Esophagus muscularis mucosa (tissue), 4 donors: ENCODE measurements at regions not wholly inside any gene's neighbourhood (a gene's known extent, or its start where the extent isn't known, plus 50 kb on each side); places are given as distances from the start of the nearest gene placed in this dataset.

Source experiments
- DNase-seq: peaks from one replicate; pipeline ENCODE4 v3.0.0-alpha.2; 2017; ENCODE audit errors: extremely low spot score
- H3K27ac ChIP-seq, 4 donors: fragments of 200-600 bp; sonication (generic); replicated peaks in 1 of 4; 1 replicate in 3 of 4; 2 replicates in 1 of 4; pipeline ENCODE4 v1.5.1; 2016 to 2019; ENCODE audit warnings: mild to moderate bottlenecking in 1 of 4
- H3K27me3 ChIP-seq, 4 donors: fragments of 200-600 bp; sonication (generic); one replicate each; pipeline versions ENCODE4 v1.5.1 to v1.6.0; 2016 to 2019
- H3K36me3 ChIP-seq, 4 donors: fragments of 200-600 bp; sonication (generic); one replicate each; pipeline ENCODE4 v1.5.1; 2016 to 2019
- H3K4me1 ChIP-seq, 4 donors: fragments of 200-600 bp; sonication (generic); one replicate each; pipeline ENCODE4 v1.5.1; 2016 to 2019
- H3K4me3 ChIP-seq, 4 donors: fragments of 200-600 bp; sonication (generic); 1 replicate in 2 of 4; 2 replicates in 2 of 4; pipeline ENCODE4 v1.5.1; 2016 to 2019; ENCODE audit warnings: mild to moderate bottlenecking in 4 of 4, moderate library complexity in 1 of 4
- H3K9me3 ChIP-seq, 4 donors: fragments of 200-600 bp; sonication (generic); 1 replicate in 3 of 4; 2 replicates in 1 of 4; pipeline ENCODE4 v1.5.1; 2016 to 2019
- CTCF ChIP-seq, 3 experiments: fragments of 200-600 bp in 2 of 3; fragments of 450-650 bp in 1 of 3; sonication (generic) in 2 of 3; IDR thresholded peaks; one replicate each; pipeline ENCODE4 v1.5.1; 2017 to 2019; ENCODE audit warnings: antibody characterized with exemption in 3 of 3, mild to moderate bottlenecking in 2 of 3, moderate library complexity in 1 of 3
- EP300 ChIP-seq: sonication (generic); formaldehyde crosslinking; IDR thresholded peaks from one replicate; pipeline ENCODE4 v1.6.1; 2017; ENCODE audit warnings: antibody characterized with exemption
- POLR2A ChIP-seq: fragments of 450-650 bp; IDR thresholded peaks from one replicate; pipeline ENCODE4 v1.6.1; 2017; ENCODE audit warnings: antibody characterized with exemption, moderate library complexity, mild to moderate bottlenecking, low read depth
- POLR2AphosphoS5 ChIP-seq, 2 donors: sonication (generic); formaldehyde crosslinking; IDR thresholded peaks; one replicate each; pipeline ENCODE4 v1.6.1; 2017; ENCODE audit warnings: antibody characterized with exemption in 2 of 2
- WGBS: methylation state at CpG from one replicate; pipeline ENCODE4 v1.1.5; 2018; 5-methylcytosine and 5-hydroxymethylcytosine counted together
- intact Hi-C: fragments of 100-400 bp; cut with DNase I; formaldehyde crosslinking; loops from one replicate; pipeline ENCODE4 v1.15.1; 2023

- peaks cover 0 to 3% (median 0%) of the 10 kb centered on the region in 4 donors for H3K9me3 ChIP-seq
- no peak for DNase-seq
- WGBS: 65% methylated on average over 3 of the region's 3 CpGs
- H3K4me3 ChIP-seq: no peak overlapping the region
- H3K27ac ChIP-seq: no peak overlapping the region
- no peaks in the 10 kb centered on the region for H3K27me3 ChIP-seq
- no peaks in the 10 kb centered on the region for H3K36me3 ChIP-seq
- intact Hi-C loops: no loop called here
- no peak for TF ChIP-seq CTCF (IDR thresholded peaks at IDR 0.05)
- TF ChIP-seq POLR2AphosphoS5 (IDR thresholded peaks at IDR 0.05): no peak
- TF ChIP-seq EP300: no peak
- TF ChIP-seq POLR2A: no peak
- no peaks in the 10 kb centered on the region for H3K4me1 ChIP-seq
These were observed 110.5 kb upstream of the NYAP2 start for GRCh38 chr2:225288986-225289385.

- Histone ChIP-seq H3K36me3 (no peaks in the 10 kb centered on the region), H3K27ac (no peak overlapping the region), H3K4me1 (no peaks in the 10 kb centered on the region), H3K27me3 (no peaks in the 10 kb centered on the region), H3K4me3 (no peak overlapping the region), H3K9me3 (peaks cover 0 to 3% (median 0%) of the 10 kb centered on the region in 4 donors)
- DNase-seq: no peak
- intact Hi-C loops: no loop called here
- no peak for TF ChIP-seq POLR2AphosphoS5 (IDR thresholded peaks at IDR 0.05)
- peak in 1 of 3 experiments; percentile 42 for TF ChIP-seq CTCF (IDR thresholded peaks at IDR 0.05)
- TF ChIP-seq EP300: no peak
- TF ChIP-seq POLR2A: no peak
- WGBS: 46% methylated on average over 4 of the region's 4 CpGs
These were observed 116.4 kb upstream of the NYAP2 start for GRCh38 chr2:225282858-225283710.

- H3K4me3 ChIP-seq: no peak overlapping the region
- intact Hi-C loops: no loop called here
- TF ChIP-seq EP300: no peak
- no peak for TF ChIP-seq CTCF (IDR thresholded peaks at IDR 0.05)
- TF ChIP-seq POLR2A: no peak
- no peak for TF ChIP-seq POLR2AphosphoS5 (IDR thresholded peaks at IDR 0.05)
- no peak for DNase-seq
- H3K9me3 ChIP-seq: no peaks in the 10 kb centered on the region
- H3K27ac ChIP-seq: no peak overlapping the region
- no peaks in the 10 kb centered on the region for H3K4me1 ChIP-seq
- H3K36me3 ChIP-seq: no peaks in the 10 kb centered on the region
- no peaks in the 10 kb centered on the region for H3K27me3 ChIP-seq
- WGBS: 65% methylated on average over 3 of the region's 3 CpGs
These were observed 123.3 kb upstream of the NYAP2 start for GRCh38 chr2:225276207-225276606.

- H3K36me3 ChIP-seq: no peaks in the 10 kb centered on the region
- no peak for TF ChIP-seq EP300
- TF ChIP-seq POLR2AphosphoS5 (IDR thresholded peaks at IDR 0.05): no peak
- no peak for TF ChIP-seq CTCF (IDR thresholded peaks at IDR 0.05)
- TF ChIP-seq POLR2A: no peak
- intact Hi-C loops: no loop called here
- H3K4me1 ChIP-seq: no peaks in the 10 kb centered on the region
- no peaks in the 10 kb centered on the region for H3K9me3 ChIP-seq
- no peak overlapping the region for H3K27ac ChIP-seq
- no peak overlapping the region for H3K4me3 ChIP-seq
- no peak for DNase-seq
- no peaks in the 10 kb centered on the region for H3K27me3 ChIP-seq
These were observed 124.1 kb upstream of the NYAP2 start for GRCh38 chr2:225275443-225275842.

GRCh38 chr2:225274751-225275150 lies 124.8 kb upstream of the NYAP2 start:
- WGBS: 5% methylated on average over 1 of the region's 1 CpG
- no peak overlapping the region for H3K27ac ChIP-seq

More at GRCh38 chr2:225274751-225275150, 124.8 kb upstream of the NYAP2 start:
- no peaks in the 10 kb centered on the region for H3K36me3 ChIP-seq
- no peaks in the 10 kb centered on the region for H3K9me3 ChIP-seq
- TF ChIP-seq POLR2AphosphoS5 (IDR thresholded peaks at IDR 0.05): no peak
- no peak for TF ChIP-seq EP300
- TF ChIP-seq CTCF (IDR thresholded peaks at IDR 0.05): no peak
- no peak for TF ChIP-seq POLR2A
- H3K4me3 ChIP-seq: no peak overlapping the region
- DNase-seq: no peak
- no peaks in the 10 kb centered on the region for H3K27me3 ChIP-seq
- intact Hi-C loops: no loop called here
- H3K4me1 ChIP-seq: no peaks in the 10 kb centered on the region
